H1 (cell line): ENCODE measurements at regions not wholly inside any gene's neighbourhood (a gene's known extent, or its start where the extent isn't known, plus 50 kb on each side); places are given as distances from the start of the nearest gene placed in this dataset.

ENCODE experiments used
- CTCF ChIA-PET: fragments of 300-600 bp; sonication (Branson Sonifier 250); formaldehyde crosslinking; loops from one replicate; lab custom pipeline; 2021; ENCODE audit not compliant: partially characterized antibody; lab: Charles Lee
- POLR2A ChIA-PET: fragments of 300-600 bp; sonication (Branson Sonifier 250); formaldehyde crosslinking; loops from one replicate; lab custom pipeline; 2021; ENCODE audit warnings: inconsistent platforms; ENCODE audit not compliant: partially characterized antibody; lab: Charles Lee
- DNase-seq, 2 experiments: peaks; one replicate each; pipeline versions ENCODE4 v3.0.0 to v3.0.0-alpha.2; 2010 to 2022; ENCODE audit warnings: low spot score in 2 of 2, low read depth in 1 of 2, mixed read lengths in 1 of 2
- FAIRE-seq: peaks from 2 replicates; lab custom pipeline; 2011; peaks lifted over from hg19 to GRCh38; lab: Jason Lieb, UNC
- H2AFZ ChIP-seq: 2 replicates; pipeline ENCODE4 v1.8.1; 2012; ENCODE audit warnings: low read length, inconsistent platforms
- H2AK5ac ChIP-seq: 2 replicates; pipeline ENCODE4 v1.6.1; 2013; ENCODE audit warnings: low read depth, low read length
- H2BK120ac ChIP-seq: replicated peaks from 2 replicates; pipeline ENCODE3; 2013; ENCODE audit warnings: low read depth, low read length, inconsistent platforms
- H2BK12ac ChIP-seq: 2 replicates; pipeline ENCODE4 v1.6.1; 2013; ENCODE audit warnings: low read depth, low read length
- H2BK15ac ChIP-seq: 2 replicates; pipeline ENCODE4 v1.6.1; 2013; ENCODE audit warnings: low read length
- H2BK20ac ChIP-seq: 2 replicates; pipeline ENCODE4 v1.6.1; 2013; ENCODE audit warnings: low read length
- H2BK5ac ChIP-seq: 2 replicates; pipeline ENCODE4 v1.6.1; 2013; ENCODE audit warnings: low read depth, low read length
- H3K14ac ChIP-seq: 2 replicates; pipeline ENCODE4 v1.6.1; 2013; ENCODE audit warnings: inconsistent platforms; ENCODE audit not compliant: insufficient read length
- H3K18ac ChIP-seq: 2 replicates; pipeline ENCODE4 v1.6.1; 2013; ENCODE audit warnings: low read length; ENCODE audit errors: extremely low read depth
- H3K23ac ChIP-seq: 2 replicates; pipeline ENCODE4 v1.6.1; 2013; ENCODE audit warnings: inconsistent platforms; ENCODE audit not compliant: insufficient read length
- H3K23me2 ChIP-seq: 2 replicates; pipeline ENCODE4 v1.6.1; 2013; ENCODE audit warnings: low read depth, low read length
- H3K27ac ChIP-seq: 2 replicates; pipeline ENCODE4 v1.6.1; 2011; ENCODE audit warnings: low read depth, low read length, inconsistent platforms
- H3K27me3 ChIP-seq, 4 experiments: replicated peaks in 1 of 4; 1 replicate in 1 of 4; 2 replicates in 3 of 4; pipeline versions ENCODE4 v1.6.1 to v1.8.1; 2011 to 2013; ENCODE audit warnings: low read length in 3 of 4, mild to moderate bottlenecking in 3 of 4, inconsistent platforms in 2 of 4, mixed read lengths in 2 of 4, moderate library complexity in 1 of 4; ENCODE audit not compliant: control insufficient read depth in 3 of 4, insufficient read depth in 3 of 4; ENCODE audit errors: extremely low read depth in 1 of 4
- H3K36me3 ChIP-seq, 4 experiments: 2 replicates each; pipeline versions ENCODE4 v1.6.1 to v1.8.1; 2011 to 2013; ENCODE audit warnings: mild to moderate bottlenecking in 4 of 4, low read length in 3 of 4, moderate library complexity in 2 of 4, control low read depth in 1 of 4, inconsistent platforms in 1 of 4; ENCODE audit not compliant: insufficient read depth in 4 of 4, control insufficient read depth in 2 of 4
- H3K4ac ChIP-seq: replicated peaks from 2 replicates; pipeline ENCODE3; 2013; ENCODE audit warnings: low read length, low read depth, mixed read lengths, inconsistent platforms; ENCODE audit not compliant: insufficient read length
- H3K4me1 ChIP-seq, 4 experiments: replicated peaks in 1 of 4; 1 replicate in 1 of 4; 2 replicates in 3 of 4; pipeline versions ENCODE4 v1.6.1 to v1.8.1; 2011 to 2013; ENCODE audit warnings: low read length in 3 of 4, inconsistent platforms in 2 of 4, mixed read lengths in 1 of 4; ENCODE audit not compliant: insufficient read depth in 4 of 4, control insufficient read depth in 3 of 4
- H3K4me2 ChIP-seq, 2 experiments: 2 replicates each; pipeline versions ENCODE4 v1.6.1 to v1.8.1; 2011 to 2013; ENCODE audit warnings: low read depth in 2 of 2, low read length in 2 of 2, control low read depth in 1 of 2, inconsistent platforms in 1 of 2, mild to moderate bottlenecking in 1 of 2; ENCODE audit not compliant: insufficient read depth in 1 of 2
- H3K4me3 ChIP-seq, 4 experiments: fragments of 200-600, 300-600 bp in 1 of 4; sonication (generic), shearing (Covaris generic), sonication (Bioruptor Twin) in 1 of 4; 2 replicates each; pipeline versions ENCODE4 v1.5.1 to v1.8.1; 2011 to 2016; ENCODE audit warnings: low read length in 4 of 4, low read depth in 3 of 4, control low read depth in 2 of 4, inconsistent platforms in 2 of 4, mild to moderate bottlenecking in 2 of 4, mixed read lengths in 1 of 4, moderate library complexity in 1 of 4; ENCODE audit not compliant: insufficient read depth in 2 of 4; ENCODE audit errors: extremely low read depth in 1 of 4
- H3K56ac ChIP-seq: replicated peaks from 2 replicates; pipeline ENCODE3; 2013; ENCODE audit warnings: low read depth, mild to moderate bottlenecking, mixed read lengths, low read length, inconsistent platforms; ENCODE audit not compliant: insufficient read length
- H3K79me1 ChIP-seq: 2 replicates; pipeline ENCODE4 v1.6.1; 2013; ENCODE audit warnings: low read depth, low read length, control low read depth
- H3K79me2 ChIP-seq, 2 experiments: 2 replicates each; pipeline versions ENCODE4 v1.6.1 to v1.8.1; 2012 to 2013; ENCODE audit warnings: low read length in 2 of 2, mild to moderate bottlenecking in 2 of 2, inconsistent platforms in 1 of 2; ENCODE audit not compliant: insufficient read depth in 2 of 2, control insufficient read depth in 1 of 2
- H3K9ac ChIP-seq, 4 experiments: replicated peaks in 1 of 4; 1 replicate in 1 of 4; 2 replicates in 3 of 4; pipeline versions ENCODE4 v1.6.1 to v1.8.1; 2011 to 2013; ENCODE audit warnings: low read depth in 3 of 4, low read length in 3 of 4, control low read depth in 2 of 4, mild to moderate bottlenecking in 2 of 4, moderate library complexity in 2 of 4, inconsistent platforms in 1 of 4; ENCODE audit errors: extremely low read depth in 1 of 4
- H3K9me3 ChIP-seq, 2 experiments: 2 replicates each; pipeline versions ENCODE4 v1.6.1 to v1.8.1; 2012 to 2013; ENCODE audit warnings: mild to moderate bottlenecking in 2 of 2, moderate library complexity in 2 of 2, control low read depth in 1 of 2, inconsistent platforms in 1 of 2, low read depth in 1 of 2, low read length in 1 of 2, mixed read lengths in 1 of 2; ENCODE audit not compliant: insufficient read depth in 2 of 2
- H4K20me1 ChIP-seq, 2 experiments: replicated peaks in 1 of 2; 2 replicates each; pipeline versions ENCODE3 to v1.8.1; 2011 to 2013; ENCODE audit warnings: inconsistent platforms in 2 of 2, low read length in 2 of 2, mild to moderate bottlenecking in 1 of 2; ENCODE audit not compliant: insufficient read depth in 2 of 2, control insufficient read depth in 1 of 2
- H4K5ac ChIP-seq: 2 replicates; pipeline ENCODE4 v1.6.1; 2013; ENCODE audit warnings: low read length, low read depth, mixed read lengths, inconsistent platforms; ENCODE audit not compliant: insufficient read length
- H4K8ac ChIP-seq: 2 replicates; pipeline ENCODE4 v1.8.0; 2013; ENCODE audit warnings: mild to moderate bottlenecking, moderate library complexity, low read length, inconsistent platforms; ENCODE audit not compliant: insufficient read depth; ENCODE audit errors: extremely low read depth
- H4K91ac ChIP-seq: replicated peaks from 2 replicates; pipeline ENCODE3; 2013; ENCODE audit warnings: low read length, mixed read lengths, inconsistent platforms; ENCODE audit not compliant: insufficient read length
- ATF2 ChIP-seq: IDR thresholded peaks from 2 replicates; pipeline ENCODE4 v1.6.1; 2012; ENCODE audit warnings: low read length, inconsistent platforms
- CBX8 ChIP-seq: fragments of 300-800, 300-1000 bp; sonication (generic); IDR thresholded peaks from 2 replicates; pipeline ENCODE4 v1.7.1; 2016; ENCODE audit warnings: low read depth, low read length, borderline replicate concordance
- EZH2 ChIP-seq: fragments of 200-600 bp; sonication (generic); IDR thresholded peaks from 2 replicates; pipeline ENCODE4 v1.7.1; 2012; ENCODE audit warnings: low read depth, mild to moderate bottlenecking, moderate library complexity, low read length, inconsistent platforms; ENCODE audit not compliant: severe bottlenecking
- KDM4A ChIP-seq: IDR thresholded peaks from one replicate; pipeline ENCODE4 v1.7.1; 2012; ENCODE audit warnings: low read depth, mild to moderate bottlenecking, moderate library complexity, low read length, inconsistent platforms; ENCODE audit not compliant: severe bottlenecking
- KDM5A ChIP-seq: fragments of 200-600 bp; IDR thresholded peaks from 2 replicates; pipeline ENCODE4 v1.7.1; 2012; ENCODE audit warnings: mild to moderate bottlenecking, low read length, inconsistent platforms, mixed read lengths
- MAFK ChIP-seq: IDR thresholded peaks from 2 replicates; pipeline ENCODE4 v1.6.1; 2012; ENCODE audit warnings: low read depth, mild to moderate bottlenecking, improper control_type of control experiment, low read length
- POU5F1 ChIP-seq: IDR thresholded peaks from 2 replicates; pipeline ENCODE4 v1.6.1; 2011; ENCODE audit warnings: low read depth, mild to moderate bottlenecking, low read length, moderate library complexity
- RFX5 ChIP-seq: IDR thresholded peaks from 2 replicates; pipeline ENCODE4 v1.6.1; 2011; ENCODE audit warnings: low read depth, low read length, improper control_type of control experiment, borderline replicate concordance
- SIN3A ChIP-seq, 2 experiments: IDR thresholded peaks in 1 of 2; conservative IDR thresholded peaks in 1 of 2; 2 replicates each; pipeline ENCODE4 v1.6.1; 2011 to 2012; ENCODE audit warnings: low read length in 2 of 2, improper control_type of control experiment in 1 of 2, low read depth in 1 of 2, mild to moderate bottlenecking in 1 of 2
- SP4 ChIP-seq: IDR thresholded peaks from 2 replicates; pipeline ENCODE4 v1.6.1; 2012; ENCODE audit warnings: low read length, inconsistent platforms
- TAF7 ChIP-seq: optimal IDR thresholded peaks from 2 replicates; pipeline ENCODE3; 2011; ENCODE audit warnings: low read depth, mild to moderate bottlenecking, inconsistent platforms, low read length, moderate library complexity, borderline replicate concordance
- TEAD4 ChIP-seq: IDR thresholded peaks from 2 replicates; pipeline ENCODE4 v1.6.1; 2012; ENCODE audit warnings: low read depth, low read length, inconsistent platforms, mixed read lengths
- WGBS, 2 experiments: shearing (Covaris generic) in 1 of 2; methylation state at CpG; one replicate each; pipeline versions ENCODE4 v1.1.6 to v1.1.7; 2013 to 2015; ENCODE audit warnings: low lambda C conversion rate in 2 of 2, mixed read lengths in 2 of 2, inconsistent platforms in 1 of 2, low coverage in 1 of 2, missing lambda C conversion rate in 1 of 2; ENCODE audit not compliant: insufficient replicate concordance in 2 of 2, insufficient coverage in 1 of 2, insufficient read length in 1 of 2; ENCODE audit errors: extremely low coverage in 1 of 2, missing lambda C conversion rate in 1 of 2; 5-methylcytosine and 5-hydroxymethylcytosine counted together
- TF ChIP-seq, protein P1 (sequence below): IDR thresholded peaks from 2 replicates; pipeline ENCODE4 v1.6.1; 2012; ENCODE audit warnings: inconsistent platforms

DNA sequence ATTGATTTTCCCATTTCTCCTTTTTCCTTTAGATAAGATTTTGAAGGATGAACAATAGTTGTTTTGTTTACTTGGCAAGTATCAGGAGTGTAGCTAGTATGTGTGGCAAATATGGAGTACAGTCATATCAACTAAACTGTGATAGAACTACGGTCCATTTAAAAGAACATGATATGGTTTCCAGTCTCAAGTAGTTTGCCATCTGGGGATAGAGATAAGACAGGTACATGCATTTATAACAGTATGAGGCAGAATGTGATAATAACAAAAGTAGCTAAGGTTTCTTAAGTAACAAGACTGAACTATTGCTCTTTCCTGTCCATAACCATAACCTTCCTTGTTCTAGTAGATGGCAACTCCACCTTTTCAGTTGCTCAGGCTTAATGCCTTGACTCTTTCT, 75.6 kb upstream of the TACR1 start:
- no peak overlapping the region for H3K23ac ChIP-seq
- ChIA-PET CTCF (interaction anchor here (1.2 to 1.9 kb wide), 4 partner anchors 18 to 334 kb away, joined by 3 to 9 read pairs (median 4); no protein-coding TSS in a partner anchor), POLR2A (no interaction called here)
- 95% methylated on average over 1 of the region's 1 CpG; no CpG with 5 or more reads in 1 of the 2 experiments for WGBS, 2 experiments
- H2BK20ac ChIP-seq = no peak overlapping the region
- H3K9ac ChIP-seq = no peak overlapping the region
- no peak overlapping the region for H4K5ac ChIP-seq
- H2AK5ac ChIP-seq = no peak overlapping the region
- H3K56ac ChIP-seq = no peak overlapping the region
- no peak for DNase-seq
- no peak overlapping the region for H2BK12ac ChIP-seq
- H3K4ac ChIP-seq = no peak overlapping the region
- no peaks in the 10 kb centered on the region for H3K79me2 ChIP-seq
- no peaks in the 10 kb centered on the region for H4K20me1 ChIP-seq
- no peak overlapping the region for H2BK120ac ChIP-seq
- H4K91ac ChIP-seq = no peak overlapping the region
- no peak overlapping the region for H3K18ac ChIP-seq
- no peak overlapping the region for H3K4me3 ChIP-seq
- no peaks in the 10 kb centered on the region; the same call in 1 of the 2 replicates for H3K23me2 ChIP-seq
- no peaks in the 10 kb centered on the region for H3K27me3 ChIP-seq
- H3K4me2 ChIP-seq = no peak overlapping the region
- FAIRE-seq = no peak
- H3K36me3 ChIP-seq = no peaks in the 10 kb centered on the region
- no peak overlapping the region for H2AFZ ChIP-seq
- peaks cover 0 to 12% (median 3%) of the 10 kb centered on the region in 4 experiments; a peak in 3 of 7 replicates for H3K4me1 ChIP-seq
- no peak overlapping the region for H3K27ac ChIP-seq
- no peak overlapping the region for H4K8ac ChIP-seq
- H3K79me1 ChIP-seq = no peaks in the 10 kb centered on the region
- no peak overlapping the region for H2BK5ac ChIP-seq
- H3K14ac ChIP-seq = no peak overlapping the region
- no peak overlapping the region for H2BK15ac ChIP-seq
- no peaks in the 10 kb centered on the region for H3K9me3 ChIP-seq
- TF ChIP-seq KDM5A (no peak), SP4 (no peak), SIN3A (conservative IDR thresholded peaks at IDR 0.05 in 1 of 2, IDR thresholded peaks at IDR 0.05 in 1 of 2; ENCODE audit: low read depth in 1 of 2, low read length in 2 of 2) (no peak), MAFK (no peak), RFX5 (no peak), TEAD4 (no peak), ATF2 (no peak), CBX8 (no peak), POU5F1 (no peak), EZH2 (no peak), TAF7 (no peak), KDM4A (no peak)
- TF ChIP-seq, protein P1, sequence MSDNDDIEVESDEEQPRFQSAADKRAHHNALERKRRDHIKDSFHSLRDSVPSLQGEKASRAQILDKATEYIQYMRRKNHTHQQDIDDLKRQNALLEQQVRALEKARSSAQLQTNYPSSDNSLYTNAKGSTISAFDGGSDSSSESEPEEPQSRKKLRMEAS = no peak
